Right atrium auricular region (tissue), 2 donors: ENCODE measurements at regions not wholly inside any gene's neighbourhood (a gene's known extent, or its start where the extent isn't known, plus 50 kb on each side); places are given as distances from the start of the nearest gene placed in this dataset.
A peak's percentile ranks its signal among the peaks of the same experiment; 100 is the strongest.
"Not testable (repeated sequence)": the region's sequence is repeated elsewhere in the genome, so short reads cannot be mapped to it uniquely, and the experiment has no call there.

ENCODE experiments used
- DNase-seq: peaks from one replicate; pipeline ENCODE4 v3.0.0-alpha.2; 2019; ENCODE audit warnings: low spot score
- H3K27ac ChIP-seq, 2 donors: fragments of 200-600 bp; sonication (generic); 1 replicate in 1 of 2; 2 replicates in 1 of 2; pipeline ENCODE4 v1.5.1; 2016 to 2019
- H3K27me3 ChIP-seq, 2 donors: fragments of 200-600 bp; sonication (generic); one replicate each; pipeline versions ENCODE4 v1.5.1 to v1.6.0; 2017 to 2019
- H3K36me3 ChIP-seq: fragments of 200-600 bp; sonication (generic); one replicate; pipeline ENCODE4 v1.5.1; 2016
- H3K4me1 ChIP-seq, 2 donors: fragments of 200-600 bp; sonication (generic); one replicate each; pipeline versions ENCODE4 v1.5.1 to v1.6.0; 2017 to 2019
- H3K4me3 ChIP-seq, 2 donors: fragments of 200-600 bp; sonication (generic); 1 replicate in 1 of 2; 2 replicates in 1 of 2; pipeline ENCODE4 v1.5.1; 2017 to 2019; ENCODE audit warnings: mild to moderate bottlenecking in 1 of 2, moderate library complexity in 1 of 2
- H3K9me3 ChIP-seq, 2 donors: fragments of 200-600 bp; sonication (generic); one replicate each; pipeline ENCODE4 v1.5.1; 2019
- CTCF ChIP-seq, 2 donors: fragments of 200-600 bp; sonication (generic); IDR thresholded peaks; one replicate each; pipeline ENCODE4 v1.5.1; 2019; ENCODE audit warnings: antibody characterized with exemption in 2 of 2

GRCh38 chr7:6882321-6882721, 56.2 kb upstream of the CCZ1B start:
- H3K27ac ChIP-seq, H3K4me1 ChIP-seq, H3K36me3 ChIP-seq, DNase-seq, H3K9me3 ChIP-seq, H3K27me3 ChIP-seq, H3K4me3 ChIP-seq: not testable (repeated sequence)

GRCh38 chr7:6883756-6884155, 57.7 kb upstream of the CCZ1B start:
- H3K9me3 ChIP-seq, H3K27me3 ChIP-seq, H3K27ac ChIP-seq: not testable (repeated sequence)

GRCh38 chr7:6886198-6886597, 60.1 kb upstream of the CCZ1B start:
- peaks cover 0 to 14% of the 10 kb centered on the region in 2 donors for H3K4me1 ChIP-seq
- no peak for TF ChIP-seq CTCF (IDR thresholded peaks at IDR 0.05)
- no peaks in the 10 kb centered on the region for H3K36me3 ChIP-seq
- no peak overlapping the region for H3K27ac ChIP-seq
- no peaks in the 10 kb centered on the region for H3K9me3 ChIP-seq
- DNase-seq, result no peak
- H3K4me3 ChIP-seq, result no peak overlapping the region
- no peaks in the 10 kb centered on the region for H3K27me3 ChIP-seq

More at GRCh38 chr7:6883756-6884155, 57.7 kb upstream of the CCZ1B start:
- not testable (repeated sequence) for DNase-seq, H3K4me1 ChIP-seq, H3K4me3 ChIP-seq, H3K36me3 ChIP-seq

- H3K4me3 ChIP-seq, H3K27me3 ChIP-seq, H3K9me3 ChIP-seq, DNase-seq, H3K36me3 ChIP-seq: not testable (repeated sequence)
- peak overlapping the region; percentile 57 to 62 for H3K27ac ChIP-seq
- peak in 1 of 2 donors; percentile 32 for TF ChIP-seq CTCF (IDR thresholded peaks at IDR 0.05)
- H3K4me1 ChIP-seq, result peaks cover 0 to 14% of the 10 kb centered on the region in 2 donors
These were observed 62.4 kb upstream of the CCZ1B start for GRCh38 chr7:6888267-6889045.

- H3K9me3 ChIP-seq, result no peaks in the 10 kb centered on the region
- DNase-seq, result no peak
- H3K36me3 ChIP-seq, result no peaks in the 10 kb centered on the region
- no peak overlapping the region for H3K4me3 ChIP-seq
- peaks cover 0 to 14% of the 10 kb centered on the region in 2 donors for H3K4me1 ChIP-seq
- H3K27ac ChIP-seq, result no peak overlapping the region
- H3K27me3 ChIP-seq, result no peaks in the 10 kb centered on the region
- no peak for TF ChIP-seq CTCF (IDR thresholded peaks at IDR 0.05)
These were observed 63.3 kb upstream of the CCZ1B start for GRCh38 chr7:6889252-6889812.

GRCh38 chr7:6902097-6902518, 76.0 kb upstream of the CCZ1B start:
- H3K4me3 ChIP-seq, H3K27me3 ChIP-seq, H3K4me1 ChIP-seq, H3K27ac ChIP-seq, DNase-seq, H3K9me3 ChIP-seq, H3K36me3 ChIP-seq: not testable (repeated sequence)

- not testable (repeated sequence) for H3K27ac ChIP-seq, H3K27me3 ChIP-seq
These were observed 77.2 kb upstream of the CCZ1B start for GRCh38 chr7:6903289-6903688.

GRCh38 chr7:6903792-6904191, 77.7 kb upstream of the CCZ1B start:
- not testable (repeated sequence) for H3K27ac ChIP-seq, H3K27me3 ChIP-seq, DNase-seq, H3K4me1 ChIP-seq, H3K36me3 ChIP-seq, H3K4me3 ChIP-seq, H3K9me3 ChIP-seq

More at GRCh38 chr7:6903289-6903688, 77.2 kb upstream of the CCZ1B start:
- H3K4me1 ChIP-seq, DNase-seq, H3K4me3 ChIP-seq, H3K36me3 ChIP-seq, H3K9me3 ChIP-seq: not testable (repeated sequence)
